ENCODE measurements at regions not wholly inside any gene's neighbourhood (a gene's known extent, or its start where the extent isn't known, plus 50 kb on each side); places are given as distances from the start of the nearest gene placed in this dataset.
"Not testable (repeated sequence)": the region's sequence is repeated elsewhere in the genome, so short reads cannot be mapped to it uniquely, and the experiment has no call there.

GRCh38 chr12:86565038-86565437, 308.8 kb upstream of the MGAT4C start:
- Histone ChIP-seq H2AFZ (ENCODE audit: low read depth, low read length) (no peak overlapping the region), H3K9ac (replicated peaks; ENCODE audit: extremely low read depth, insufficient read depth, low read length) (no peak overlapping the region), H3K79me2 (ENCODE audit: control insufficient read depth, insufficient read depth, low read length) (no peaks in the 10 kb centered on the region), H4K20me1 (replicated peaks; ENCODE audit: control insufficient read depth, extremely low read depth, insufficient read depth, low read length) (no peaks in the 10 kb centered on the region), H3K27me3 (ENCODE audit: control insufficient read depth in 2 of 2, insufficient read depth in 2 of 2, low read length in 2 of 2) (no peaks in the 10 kb centered on the region), H3K9me3 (replicated peaks; ENCODE audit: control insufficient read depth, insufficient read depth, low read length) (no peaks in the 10 kb centered on the region), H3K4me3 (replicated peaks in 1 of 3; ENCODE audit: insufficient read depth in 1 of 3, low read depth in 1 of 3, low read length in 3 of 3) (no peak overlapping the region), H3K9me1 (replicated peaks; ENCODE audit: control insufficient read depth, extremely low read depth, insufficient read depth, low read length) (no peaks in the 10 kb centered on the region), H3K4me2 (ENCODE audit: insufficient read depth, low read length) (no peak overlapping the region), H3K36me3 (ENCODE audit: control insufficient read depth in 2 of 2, extremely low read depth in 1 of 2, insufficient read depth in 2 of 2, low read length in 2 of 2) (no peaks in the 10 kb centered on the region), H3K27ac (ENCODE audit: insufficient read depth, low read depth, low read length) (no peak overlapping the region), H3K4me1 (ENCODE audit: control insufficient read depth, extremely low read depth, insufficient read depth, low read length) (no peaks in the 10 kb centered on the region)
- DNase-seq (ENCODE audit: low read depth, low spot score) (no peak), FAIRE-seq (no peak)
- POLR2A ChIA-PET = no interaction called here
- intact Hi-C loops (cut with micrococcal nuclease) = no loop called here
- no TSS peak for BruUV-seq (replicated peaks)
- CTCF ChIA-PET = no interaction called here
- TF ChIP-seq JUN (IDR thresholded peaks at IDR 0.05; ENCODE audit: borderline replicate concordance, insufficient read depth, insufficient read length, low read depth) (no peak), CTCF (IDR thresholded peaks at IDR 0.05; ENCODE audit: extremely low read depth in 1 of 2, insufficient read depth in 1 of 2, low read depth in 1 of 2, low read length in 2 of 2) (no peak), GATA2 (IDR thresholded peaks at IDR 0.05; ENCODE audit: insufficient read depth, insufficient read length, low read depth, low read length) (no peak), MYC (IDR thresholded peaks at IDR 0.05; ENCODE audit: low read depth, low read length) (no peak), MAX (IDR thresholded peaks at IDR 0.05; ENCODE audit: insufficient read depth, insufficient read length) (no peak), EZH2 (IDR thresholded peaks at IDR 0.05; ENCODE audit: borderline replicate concordance, low read depth, low read length, severe bottlenecking) (no peak), POLR2A (IDR thresholded peaks at IDR 0.05; ENCODE audit: low read depth, low read length) (no peak), POLR2AphosphoS5 (IDR thresholded peaks at IDR 0.05; ENCODE audit: insufficient read depth, low read depth, low read length) (no peak), FOS (IDR thresholded peaks at IDR 0.05; ENCODE audit: borderline replicate concordance, insufficient read depth, low read length) (no peak)
- dilution Hi-C loops (cut with MboI; ENCODE audit: extremely low pct_ligation_motif_present, low sequenced_read_pairs) = no loop called here

- H3K27ac ChIP-seq (ENCODE audit: insufficient read depth, low read depth, low read length); H3K79me2 ChIP-seq (ENCODE audit: control insufficient read depth, insufficient read depth, low read length); H3K4me3 ChIP-seq (replicated peaks in 1 of 3; ENCODE audit: insufficient read depth in 1 of 3, low read depth in 1 of 3, low read length in 3 of 3); H3K9me3 ChIP-seq (replicated peaks; ENCODE audit: control insufficient read depth, insufficient read depth, low read length); H2AFZ ChIP-seq (ENCODE audit: low read depth, low read length); H3K36me3 ChIP-seq (ENCODE audit: control insufficient read depth in 2 of 2, extremely low read depth in 1 of 2, insufficient read depth in 2 of 2, low read length in 2 of 2); CTCF ChIA-PET; H4K20me1 ChIP-seq (replicated peaks; ENCODE audit: control insufficient read depth, extremely low read depth, insufficient read depth, low read length); BruUV-seq (replicated peaks); H3K27me3 ChIP-seq (ENCODE audit: control insufficient read depth in 2 of 2, insufficient read depth in 2 of 2, low read length in 2 of 2); H3K4me2 ChIP-seq (ENCODE audit: insufficient read depth, low read length); H3K9ac ChIP-seq (replicated peaks; ENCODE audit: extremely low read depth, insufficient read depth, low read length); POLR2A ChIA-PET; FAIRE-seq; DNase-seq (ENCODE audit: low read depth, low spot score); dilution Hi-C loops (cut with MboI; ENCODE audit: extremely low pct_ligation_motif_present, low sequenced_read_pairs); intact Hi-C loops (cut with micrococcal nuclease); H3K9me1 ChIP-seq (replicated peaks; ENCODE audit: control insufficient read depth, extremely low read depth, insufficient read depth, low read length); H3K4me1 ChIP-seq (ENCODE audit: control insufficient read depth, extremely low read depth, insufficient read depth, low read length): not testable (repeated sequence)
Observed at GRCh38 chr12:86555491-86555890, 299.3 kb upstream of the MGAT4C start.

All from endothelial cell of umbilical vein (primary cell).